ENCODE measurements at regions not wholly inside any gene's neighbourhood (a gene's known extent, or its start where the extent isn't known, plus 50 kb on each side); places are given as distances from the start of the nearest gene placed in this dataset.
A peak's percentile ranks its signal among the peaks of the same experiment; 100 is the strongest.
"Not testable (repeated sequence)": the region's sequence is repeated elsewhere in the genome, so short reads cannot be mapped to it uniquely, and the experiment has no call there.

GRCh38 chr5:78726571-78726970 is 78.0 kb upstream of the LHFPL2 start:
- no peak for DNase-seq

GRCh38 chr5:78726003-78726402 is 77.4 kb upstream of the LHFPL2 start:
- no peak for DNase-seq

GRCh38 chr5:78724061-78724460 is 75.5 kb upstream of the LHFPL2 start:
- DNase-seq: no peak

- DNase-seq: no peak
Measured at GRCh38 chr5:78720997-78721396, 72.4 kb upstream of the LHFPL2 start.

- DNase-seq: no peak
Measured at GRCh38 chr5:78720227-78720985, 71.8 kb upstream of the LHFPL2 start.

GRCh38 chr5:78719504-78720219 is 71.1 kb upstream of the LHFPL2 start:
- no peak for DNase-seq

GRCh38 chr5:78718824-78719223 is 70.3 kb upstream of the LHFPL2 start:
- DNase-seq: no peak

GRCh38 chr5:78717674-78718584 is 69.4 kb upstream of the LHFPL2 start:
- DNase-seq: peak; percentile 4

- DNase-seq: no peak
Measured at GRCh38 chr5:78716206-78716605, 67.6 kb upstream of the LHFPL2 start.

- DNase-seq: not testable (repeated sequence)
Measured at GRCh38 chr5:78715351-78715750, 66.8 kb upstream of the LHFPL2 start.

GRCh38 chr5:78711670-78712069 is 63.1 kb upstream of the LHFPL2 start:
- not testable (repeated sequence) for DNase-seq

GRCh38 chr5:78709729-78710430 is 61.3 kb upstream of the LHFPL2 start:
- DNase-seq: not testable (repeated sequence)

- DNase-seq: no peak
Measured at GRCh38 chr5:78706825-78707224, 58.3 kb upstream of the LHFPL2 start.

GRCh38 chr5:78706381-78706780 is 57.8 kb upstream of the LHFPL2 start:
- no peak for DNase-seq

- DNase-seq: no peak
Measured at GRCh38 chr5:78705826-78706225, 57.3 kb upstream of the LHFPL2 start.

- DNase-seq: no peak
Measured at GRCh38 chr5:78701795-78702410, 53.3 kb upstream of the LHFPL2 start.

GRCh38 chr5:78699552-78700153 is 51.1 kb upstream of the LHFPL2 start:
- DNase-seq: peak; percentile 84

- no peak for DNase-seq
Measured at GRCh38 chr5:78698191-78698791, 49.7 kb upstream of the LHFPL2 start.
